PFSK-1 (cell line): ENCODE measurements at regions not wholly inside any gene's neighbourhood (a gene's known extent, or its start where the extent isn't known, plus 50 kb on each side); places are given as distances from the start of the nearest gene placed in this dataset.

Experiments used
- FOXP2 ChIP-seq: optimal IDR thresholded peaks from 2 replicates; pipeline ENCODE3; 2011; ENCODE audit warnings: borderline replicate concordance, control low read depth, inconsistent platforms; ENCODE audit not compliant: insufficient read depth; ENCODE audit errors: extremely low read length, extremely low read depth
- POLR2AphosphoS5 ChIP-seq: IDR thresholded peaks from 2 replicates; pipeline ENCODE4 v1.6.1; 2012; ENCODE audit warnings: low read depth, mild to moderate bottlenecking, control low read depth, low read length, moderate library complexity
- SIN3A ChIP-seq: IDR thresholded peaks from 2 replicates; pipeline ENCODE4 v1.6.1; 2012; ENCODE audit warnings: mild to moderate bottlenecking, low read length, moderate library complexity, borderline replicate concordance; ENCODE audit not compliant: insufficient read depth
- TAF1 ChIP-seq: IDR thresholded peaks from 2 replicates; pipeline ENCODE4 v1.6.1; 2012; ENCODE audit warnings: low read length, control low read depth, borderline replicate concordance; ENCODE audit not compliant: insufficient read depth
- TF ChIP-seq, protein P1 (sequence below), 2 experiments: IDR thresholded peaks; 2 replicates each; pipeline versions ENCODE4 v1.6.1 to v1.8.0; 2011 to 2012; ENCODE audit warnings: low read depth in 2 of 2, low read length in 2 of 2, control low read depth in 1 of 2, inconsistent platforms in 1 of 2, mild to moderate bottlenecking in 1 of 2, moderate library complexity in 1 of 2; ENCODE audit not compliant: insufficient read depth in 1 of 2

DNA sequence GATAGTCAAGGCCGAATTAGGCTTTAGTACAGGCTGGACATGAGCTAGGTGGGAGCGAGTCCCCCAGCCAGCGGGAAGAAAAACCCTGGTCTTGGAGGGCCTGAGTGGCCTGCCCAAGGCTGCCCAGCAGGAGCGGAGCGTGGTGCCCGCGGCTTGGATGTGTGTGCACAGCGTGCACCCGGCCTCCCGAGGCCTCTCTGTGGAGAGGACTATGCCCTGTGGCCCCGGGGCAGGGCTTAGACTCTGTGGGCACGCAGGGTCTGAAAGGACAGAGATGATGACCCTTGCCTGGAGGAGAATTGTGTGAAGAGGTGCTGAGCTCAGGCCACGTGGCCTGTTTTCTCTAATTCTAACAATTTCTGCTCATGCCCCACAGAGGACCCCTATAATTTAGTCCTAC is 124.6 kb upstream of the IQSEC1 start:
- TF ChIP-seq TAF1 (no peak), SIN3A (no peak), POLR2AphosphoS5 (no peak), FOXP2 (no peak)
- TF ChIP-seq, protein P1, sequence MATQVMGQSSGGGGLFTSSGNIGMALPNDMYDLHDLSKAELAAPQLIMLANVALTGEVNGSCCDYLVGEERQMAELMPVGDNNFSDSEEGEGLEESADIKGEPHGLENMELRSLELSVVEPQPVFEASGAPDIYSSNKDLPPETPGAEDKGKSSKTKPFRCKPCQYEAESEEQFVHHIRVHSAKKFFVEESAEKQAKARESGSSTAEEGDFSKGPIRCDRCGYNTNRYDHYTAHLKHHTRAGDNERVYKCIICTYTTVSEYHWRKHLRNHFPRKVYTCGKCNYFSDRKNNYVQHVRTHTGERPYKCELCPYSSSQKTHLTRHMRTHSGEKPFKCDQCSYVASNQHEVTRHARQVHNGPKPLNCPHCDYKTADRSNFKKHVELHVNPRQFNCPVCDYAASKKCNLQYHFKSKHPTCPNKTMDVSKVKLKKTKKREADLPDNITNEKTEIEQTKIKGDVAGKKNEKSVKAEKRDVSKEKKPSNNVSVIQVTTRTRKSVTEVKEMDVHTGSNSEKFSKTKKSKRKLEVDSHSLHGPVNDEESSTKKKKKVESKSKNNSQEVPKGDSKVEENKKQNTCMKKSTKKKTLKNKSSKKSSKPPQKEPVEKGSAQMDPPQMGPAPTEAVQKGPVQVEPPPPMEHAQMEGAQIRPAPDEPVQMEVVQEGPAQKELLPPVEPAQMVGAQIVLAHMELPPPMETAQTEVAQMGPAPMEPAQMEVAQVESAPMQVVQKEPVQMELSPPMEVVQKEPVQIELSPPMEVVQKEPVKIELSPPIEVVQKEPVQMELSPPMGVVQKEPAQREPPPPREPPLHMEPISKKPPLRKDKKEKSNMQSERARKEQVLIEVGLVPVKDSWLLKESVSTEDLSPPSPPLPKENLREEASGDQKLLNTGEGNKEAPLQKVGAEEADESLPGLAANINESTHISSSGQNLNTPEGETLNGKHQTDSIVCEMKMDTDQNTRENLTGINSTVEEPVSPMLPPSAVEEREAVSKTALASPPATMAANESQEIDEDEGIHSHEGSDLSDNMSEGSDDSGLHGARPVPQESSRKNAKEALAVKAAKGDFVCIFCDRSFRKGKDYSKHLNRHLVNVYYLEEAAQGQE (IDR thresholded peaks at IDR 0.05; ENCODE audit: insufficient read depth in 1 of 2, low read depth in 2 of 2, low read length in 2 of 2): no peak

DNA sequence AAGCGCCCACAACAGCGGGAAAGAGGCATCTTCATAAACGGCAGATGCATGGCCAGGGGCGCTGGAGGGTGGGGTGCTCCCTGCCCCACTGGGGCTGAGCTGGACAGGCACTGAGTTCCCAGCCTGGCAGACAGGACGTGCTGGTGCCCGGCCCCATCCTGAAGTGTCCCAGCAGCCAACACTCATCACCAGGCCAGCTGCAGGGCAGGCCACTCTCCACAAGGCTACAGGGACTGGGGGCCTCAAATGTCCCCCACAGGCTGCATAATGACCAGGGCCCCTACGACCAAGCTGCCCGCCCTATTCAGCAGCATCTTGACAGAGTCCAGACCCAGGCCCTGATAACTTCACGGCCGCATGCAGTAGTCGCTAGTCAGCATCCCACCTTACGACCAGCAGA is 124.1 kb upstream of the IQSEC1 start:
- TF ChIP-seq, protein P1 (IDR thresholded peaks at IDR 0.05; ENCODE audit: insufficient read depth in 1 of 2, low read depth in 2 of 2, low read length in 2 of 2): no peak
- TF ChIP-seq TAF1: no peak
- no peak for TF ChIP-seq FOXP2
- TF ChIP-seq SIN3A: no peak
- no peak for TF ChIP-seq POLR2AphosphoS5

DNA sequence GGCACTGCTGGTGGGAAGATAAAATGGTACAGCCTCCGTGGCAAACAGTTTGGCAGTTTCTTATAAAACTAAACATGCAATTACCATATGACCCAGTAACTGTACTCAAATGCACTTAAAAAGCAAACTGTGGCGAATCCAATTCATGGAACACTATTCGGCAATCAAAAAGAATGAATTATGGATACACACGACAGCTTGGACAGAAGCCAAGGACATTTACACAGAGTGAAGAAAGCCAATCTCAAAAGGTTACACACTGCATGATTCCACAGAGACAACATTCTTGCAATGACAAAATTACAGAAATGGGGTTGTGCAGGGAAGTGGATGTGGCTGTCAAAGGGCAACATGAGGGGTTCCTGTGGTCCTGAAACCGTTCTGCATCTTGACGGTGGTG is 122.1 kb upstream of the IQSEC1 start:
- TF ChIP-seq, protein P1 (IDR thresholded peaks at IDR 0.05; ENCODE audit: insufficient read depth in 1 of 2, low read depth in 2 of 2, low read length in 2 of 2): no peak
- no peak for TF ChIP-seq POLR2AphosphoS5
- no peak for TF ChIP-seq TAF1
- TF ChIP-seq FOXP2: no peak
- TF ChIP-seq SIN3A: no peak

DNA sequence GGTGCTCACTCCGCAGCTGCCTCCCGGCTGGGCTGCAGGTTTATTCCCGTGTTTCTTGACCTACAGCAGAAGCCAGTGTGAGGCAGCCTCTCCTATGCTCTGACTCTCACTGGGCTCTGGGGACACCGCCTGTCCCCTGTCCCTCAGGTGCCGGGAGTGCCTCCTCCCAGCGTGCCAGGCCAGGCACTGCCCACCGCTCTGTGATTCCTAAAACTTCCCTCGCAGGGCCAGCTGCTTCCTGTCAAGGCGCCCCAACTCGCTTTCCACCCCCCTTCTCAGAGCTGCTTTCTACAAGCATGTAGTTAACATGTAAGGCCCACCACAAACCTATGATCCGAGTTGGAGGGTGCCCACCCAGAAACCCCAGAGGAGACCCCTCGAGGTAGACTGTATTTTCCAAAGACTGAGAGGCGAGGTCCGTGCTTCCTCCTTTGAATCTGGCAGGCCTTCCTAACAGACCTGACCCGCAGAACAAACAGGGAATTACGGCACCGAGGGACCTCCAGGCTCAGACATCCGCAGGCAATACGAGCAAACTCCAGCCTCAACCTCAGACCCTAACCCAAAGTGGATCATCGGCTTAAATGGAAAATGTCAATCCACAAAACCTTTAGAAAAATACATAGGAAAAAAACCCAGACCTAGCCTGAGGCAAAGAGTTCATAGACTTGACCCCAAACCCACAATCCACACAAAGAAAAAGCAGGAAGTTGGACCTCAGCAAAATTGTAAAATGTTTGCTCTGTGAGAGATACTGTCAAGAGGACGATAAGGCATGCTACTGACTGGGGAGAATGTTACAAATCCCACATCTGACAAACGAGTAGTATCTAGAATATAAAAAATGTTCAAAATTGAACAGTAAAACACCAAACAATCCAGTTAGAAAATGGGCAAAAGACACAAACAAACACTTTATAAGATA is 121.3 kb upstream of the IQSEC1 start:
- TF ChIP-seq FOXP2 (no peak), SIN3A (no peak), TAF1 (no peak), POLR2AphosphoS5 (no peak)
- TF ChIP-seq, protein P1 (IDR thresholded peaks at IDR 0.05; ENCODE audit: insufficient read depth in 1 of 2, low read depth in 2 of 2, low read length in 2 of 2): no peak
